Esophagus squamous epithelium (tissue), 4 donors: ENCODE measurements at regions not wholly inside any gene's neighbourhood (a gene's known extent, or its start where the extent isn't known, plus 50 kb on each side); places are given as distances from the start of the nearest gene placed in this dataset.

Experiments used
- CTCF ChIP-seq, 6 experiments: fragments of 450-650 bp in 4 of 6; fragments of 200-600 bp in 2 of 6; sonication (generic) in 2 of 6; IDR thresholded peaks; one replicate each; pipeline ENCODE4 v1.5.1; 2016 to 2019; ENCODE audit warnings: antibody characterized with exemption in 6 of 6, mild to moderate bottlenecking in 4 of 6, moderate library complexity in 4 of 6
- POLR2A ChIP-seq, 4 donors: fragments of 450-650 bp; IDR thresholded peaks; one replicate each; pipeline ENCODE4 v1.6.1; 2017; ENCODE audit warnings: antibody characterized with exemption in 4 of 4, mild to moderate bottlenecking in 4 of 4, moderate library complexity in 3 of 4

DNA sequence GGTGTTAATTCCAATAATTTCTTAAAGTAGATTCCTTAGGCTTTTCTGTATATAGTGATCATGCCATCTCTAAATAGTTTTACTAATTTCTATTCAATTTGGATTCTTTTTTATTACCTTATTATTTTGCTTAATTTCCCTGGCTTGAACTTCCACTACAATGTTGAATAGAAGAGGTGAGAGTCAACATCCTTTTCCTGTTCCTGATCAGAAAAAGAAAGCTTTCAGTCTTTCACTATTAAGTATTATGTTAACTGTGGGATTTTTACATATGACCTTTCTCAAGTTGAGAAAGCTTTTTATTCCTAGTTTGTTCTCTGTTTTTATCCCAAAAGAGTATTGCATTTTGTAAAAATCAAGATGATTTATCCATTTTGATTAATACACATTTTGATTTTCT lies 574.5 kb upstream of the TLE4 start:
- TF ChIP-seq CTCF (IDR thresholded peaks at IDR 0.05) (no peak), POLR2A (IDR thresholded peaks at IDR 0.05) (no peak)
